ENCODE measurements at regions not wholly inside any gene's neighbourhood (a gene's known extent, or its start where the extent isn't known, plus 50 kb on each side); places are given as distances from the start of the nearest gene placed in this dataset.

DNA sequence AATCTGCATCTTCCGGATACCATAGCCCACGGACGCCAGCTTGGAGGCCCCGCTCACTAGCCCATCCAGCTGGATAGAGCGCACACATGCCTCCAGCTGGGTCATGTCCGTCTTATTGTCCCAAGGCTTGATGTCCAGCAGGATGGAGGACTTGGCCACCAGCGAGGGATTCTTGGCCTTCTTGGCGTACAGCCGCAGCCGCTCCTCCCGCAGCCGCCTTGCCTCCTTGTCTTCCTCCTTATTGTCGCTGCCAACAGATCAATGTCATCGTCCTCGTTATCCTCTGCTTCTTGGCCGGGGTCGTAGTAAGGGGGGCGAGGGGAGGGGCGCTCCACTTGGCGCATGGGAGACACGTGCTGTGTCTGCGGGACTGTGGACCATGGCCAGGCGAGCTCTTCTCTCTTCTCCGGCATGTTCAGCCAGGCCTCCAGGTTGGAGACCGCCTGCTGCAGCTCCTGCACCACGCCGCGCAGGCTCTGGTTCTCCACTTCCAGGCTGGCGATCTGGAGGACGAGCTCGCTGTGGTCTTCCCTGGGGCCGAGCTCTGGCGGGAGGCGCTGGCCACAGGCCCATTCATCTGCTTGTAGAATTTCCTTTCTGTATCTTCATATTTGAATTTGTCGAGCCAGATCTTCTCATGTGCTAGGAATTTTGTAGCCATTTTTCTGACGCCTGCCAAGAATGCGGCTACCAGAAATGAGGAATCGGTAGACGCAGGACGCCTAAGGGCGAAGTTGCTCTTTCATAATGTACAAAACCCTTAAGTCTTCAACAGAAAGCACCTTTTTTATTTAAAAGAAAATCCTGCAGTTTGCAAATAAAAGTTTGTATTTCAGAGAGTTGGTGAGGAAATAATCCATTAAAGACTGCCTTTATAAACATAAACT is 60.1 kb upstream of the PTPRK start:
- TF ChIP-seq, protein P1, sequence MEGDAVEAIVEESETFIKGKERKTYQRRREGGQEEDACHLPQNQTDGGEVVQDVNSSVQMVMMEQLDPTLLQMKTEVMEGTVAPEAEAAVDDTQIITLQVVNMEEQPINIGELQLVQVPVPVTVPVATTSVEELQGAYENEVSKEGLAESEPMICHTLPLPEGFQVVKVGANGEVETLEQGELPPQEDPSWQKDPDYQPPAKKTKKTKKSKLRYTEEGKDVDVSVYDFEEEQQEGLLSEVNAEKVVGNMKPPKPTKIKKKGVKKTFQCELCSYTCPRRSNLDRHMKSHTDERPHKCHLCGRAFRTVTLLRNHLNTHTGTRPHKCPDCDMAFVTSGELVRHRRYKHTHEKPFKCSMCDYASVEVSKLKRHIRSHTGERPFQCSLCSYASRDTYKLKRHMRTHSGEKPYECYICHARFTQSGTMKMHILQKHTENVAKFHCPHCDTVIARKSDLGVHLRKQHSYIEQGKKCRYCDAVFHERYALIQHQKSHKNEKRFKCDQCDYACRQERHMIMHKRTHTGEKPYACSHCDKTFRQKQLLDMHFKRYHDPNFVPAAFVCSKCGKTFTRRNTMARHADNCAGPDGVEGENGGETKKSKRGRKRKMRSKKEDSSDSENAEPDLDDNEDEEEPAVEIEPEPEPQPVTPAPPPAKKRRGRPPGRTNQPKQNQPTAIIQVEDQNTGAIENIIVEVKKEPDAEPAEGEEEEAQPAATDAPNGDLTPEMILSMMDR (IDR thresholded peaks at IDR 0.05) = no peak
- TF ChIP-seq POLR2A (IDR thresholded peaks at IDR 0.05) = no peak
- no peak for TF ChIP-seq POLR2AphosphoS5 (IDR thresholded peaks at IDR 0.05)
